ENCODE measurements at regions not wholly inside any gene's neighbourhood (a gene's known extent, or its start where the extent isn't known, plus 50 kb on each side); places are given as distances from the start of the nearest gene placed in this dataset.

DNA sequence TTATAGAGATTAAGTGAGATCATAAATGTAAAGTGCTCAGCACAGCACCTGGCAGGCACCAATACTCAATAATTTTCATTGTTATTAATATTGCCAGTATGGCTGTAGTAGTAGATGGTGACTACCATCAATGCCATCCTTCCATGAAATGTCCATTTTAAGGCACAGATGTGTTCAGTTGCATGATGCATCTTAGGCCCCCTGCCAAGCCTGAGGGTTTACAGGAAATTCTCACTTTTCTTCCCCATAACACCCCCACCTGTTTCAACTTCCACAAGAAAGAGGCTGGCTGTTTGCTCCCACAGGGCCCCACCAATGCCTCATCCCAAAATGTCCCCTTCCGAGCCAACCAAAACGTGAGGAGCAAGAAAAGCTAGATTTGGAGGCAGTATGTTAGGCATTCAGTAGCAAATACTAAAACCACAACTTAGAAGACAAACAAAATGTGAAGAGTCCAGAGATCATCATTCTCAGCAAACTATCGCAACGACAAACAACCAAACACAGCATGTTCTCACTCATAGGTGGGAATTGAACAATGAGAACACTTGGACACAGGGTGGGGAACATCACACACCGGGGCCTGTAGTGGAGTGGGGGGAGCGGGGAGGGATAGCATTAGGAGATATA lies 110.6 kb upstream of the NHSL1 start:
- no peak for DNase-seq (ENCODE audit: low spot score)

DNA sequence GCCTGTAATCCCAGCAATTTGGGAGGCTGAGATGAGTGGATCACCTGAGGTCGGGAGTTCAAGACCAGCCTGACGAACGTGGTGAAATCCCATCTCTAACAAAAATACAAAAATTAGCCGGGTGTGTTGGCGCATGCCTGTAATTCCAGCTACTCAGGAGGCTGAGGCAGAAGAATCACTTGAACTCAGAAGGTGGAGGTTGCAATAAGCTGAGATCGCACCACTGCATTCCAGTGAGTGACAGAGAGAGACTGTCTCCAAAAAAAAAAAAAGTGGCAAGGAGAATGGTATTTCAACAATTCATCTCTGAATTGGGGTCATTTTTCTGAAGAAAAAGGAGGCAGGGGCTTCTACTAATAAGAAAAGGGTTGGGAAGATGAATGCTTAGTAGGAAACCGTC lies 111.5 kb upstream of the NHSL1 start:
- DNase-seq (ENCODE audit: low spot score): no peak

DNA sequence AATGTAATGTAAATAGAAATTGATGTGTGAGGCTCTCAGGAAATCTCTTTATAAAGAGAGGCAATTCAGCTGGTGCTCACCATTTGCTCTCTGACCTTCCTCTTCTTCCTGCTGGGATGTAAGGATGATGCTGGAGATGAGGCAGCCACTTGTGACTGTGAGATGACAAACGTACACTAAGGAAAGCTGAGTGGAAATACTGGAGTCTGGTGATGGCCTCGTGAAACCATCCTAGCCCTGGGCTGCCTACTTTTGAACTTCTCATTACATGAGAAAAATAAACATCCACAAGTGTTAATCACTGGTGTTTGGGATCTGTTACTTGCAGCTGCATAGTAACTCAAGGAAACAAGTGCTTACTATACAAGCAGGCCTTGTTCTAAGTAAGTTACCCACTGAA lies 114.9 kb upstream of the NHSL1 start:
- DNase-seq (ENCODE audit: low spot score): no peak

DNA sequence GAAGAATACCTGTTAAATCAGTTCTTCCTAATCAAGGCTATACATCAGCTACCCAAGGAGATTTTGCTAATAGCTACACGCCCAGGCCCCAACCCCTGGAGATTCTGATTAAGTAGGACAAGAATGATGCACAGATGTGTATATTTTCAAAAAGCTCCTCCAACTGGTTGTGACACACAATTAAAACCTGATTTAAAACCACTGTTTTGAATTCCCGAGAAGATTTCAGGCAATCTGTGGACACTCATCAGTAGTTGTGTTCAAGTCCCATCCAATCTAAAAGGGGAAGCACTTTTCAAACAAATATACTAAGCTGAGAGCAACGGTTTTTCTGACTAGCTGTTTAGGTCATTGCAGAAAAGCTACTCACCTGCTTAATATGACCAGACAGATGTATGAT lies 118.9 kb upstream of the NHSL1 start:
- no peak for DNase-seq (ENCODE audit: low spot score)

DNA sequence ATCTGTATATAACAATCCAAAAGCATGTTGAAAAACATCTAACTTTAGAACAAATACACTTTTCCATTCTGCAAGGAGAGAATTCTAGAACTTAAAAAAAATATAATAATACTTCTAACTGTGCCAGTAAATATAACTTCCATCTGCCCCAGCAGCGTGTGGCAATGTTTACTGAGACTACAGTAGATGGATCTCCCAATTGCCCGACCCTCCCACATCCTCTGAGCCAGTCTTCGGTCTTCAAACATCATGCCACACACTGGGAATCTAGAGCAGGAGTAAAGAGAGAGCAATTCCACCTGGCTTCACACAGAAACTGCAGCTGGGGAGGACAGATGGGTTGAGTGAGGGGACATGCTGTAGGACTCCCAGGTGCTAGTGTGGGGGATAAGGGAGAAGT lies 121.3 kb upstream of the NHSL1 start:
- DNase-seq (ENCODE audit: low spot score): no peak

GRCh38 chr6:138622967-138623366 lies 123.7 kb upstream of the NHSL1 start:
- DNase-seq (ENCODE audit: low spot score): no peak

- no peak for DNase-seq (ENCODE audit: low spot score)
Measured at GRCh38 chr6:138631566-138631965, 132.3 kb upstream of the NHSL1 start.

- no peak for DNase-seq (ENCODE audit: low spot score)
Measured at GRCh38 chr6:138637822-138638221, 135.7 kb upstream of the CCDC28A start.

DNA sequence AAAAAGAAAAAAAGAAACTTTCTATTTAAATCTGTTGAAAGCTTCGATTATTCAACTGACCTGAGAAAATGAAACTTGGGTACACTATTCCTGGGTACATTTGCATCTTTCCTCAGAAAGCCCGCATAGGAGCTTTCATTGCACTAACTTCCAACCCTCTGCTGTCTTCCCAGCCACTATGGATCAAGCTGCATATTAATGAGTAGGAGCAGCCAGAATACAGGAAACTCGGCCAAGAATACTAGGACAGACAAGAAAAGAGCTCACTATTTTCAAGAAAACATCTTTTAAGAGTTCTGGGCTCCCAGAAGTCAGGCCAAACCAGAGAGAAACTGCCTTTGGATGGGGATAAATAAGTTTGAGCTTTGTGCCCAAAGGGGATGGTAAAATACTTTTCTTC lies 135.0 kb upstream of the CCDC28A start:
- DNase-seq (ENCODE audit: low spot score): peak; percentile 68

DNA sequence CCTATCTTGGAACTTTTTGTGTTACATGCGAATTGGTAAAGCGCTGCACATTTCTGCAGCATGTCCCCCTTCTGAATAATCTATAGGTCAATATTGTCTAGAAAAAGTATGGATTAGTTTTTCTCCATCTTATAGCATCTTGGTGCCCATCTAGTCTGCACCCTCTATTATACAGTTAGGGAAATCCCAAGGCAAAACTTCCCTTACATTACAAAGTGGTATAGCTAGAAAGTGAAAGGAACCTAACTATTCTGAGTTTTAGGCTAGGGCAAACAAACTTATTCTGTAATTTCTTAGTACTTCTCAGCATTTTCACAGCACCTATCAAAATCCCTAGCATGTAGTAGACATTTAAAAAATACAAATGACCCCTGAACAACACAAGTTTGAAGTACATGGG lies 133.5 kb upstream of the CCDC28A start:
- no peak for DNase-seq (ENCODE audit: low spot score)

DNA sequence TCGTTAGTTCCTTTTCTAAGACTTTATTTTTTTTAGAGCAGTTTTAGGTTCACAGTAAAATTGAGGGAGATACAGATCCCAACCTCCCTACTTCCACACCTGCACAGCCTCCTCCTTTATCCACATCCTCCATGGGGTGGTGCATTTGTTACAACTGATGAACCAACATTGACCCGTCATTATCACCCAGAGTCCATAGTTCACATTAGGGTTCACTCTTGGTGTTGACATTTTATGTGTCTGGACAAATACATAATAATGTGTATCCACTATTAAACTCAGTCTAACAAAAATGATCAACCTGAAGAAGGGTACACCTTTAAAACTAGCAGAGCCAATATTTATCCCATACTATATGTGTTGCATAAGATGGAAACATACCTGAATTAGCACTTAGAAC lies 130.4 kb upstream of the CCDC28A start:
- DNase-seq (ENCODE audit: low spot score): no peak

- no peak for DNase-seq (ENCODE audit: low spot score)
Measured at GRCh38 chr6:138645976-138646640, 127.5 kb upstream of the CCDC28A start.

- DNase-seq (ENCODE audit: low spot score): peak; percentile 28
Measured at GRCh38 chr6:138647006-138647405, 126.6 kb upstream of the CCDC28A start.

DNA sequence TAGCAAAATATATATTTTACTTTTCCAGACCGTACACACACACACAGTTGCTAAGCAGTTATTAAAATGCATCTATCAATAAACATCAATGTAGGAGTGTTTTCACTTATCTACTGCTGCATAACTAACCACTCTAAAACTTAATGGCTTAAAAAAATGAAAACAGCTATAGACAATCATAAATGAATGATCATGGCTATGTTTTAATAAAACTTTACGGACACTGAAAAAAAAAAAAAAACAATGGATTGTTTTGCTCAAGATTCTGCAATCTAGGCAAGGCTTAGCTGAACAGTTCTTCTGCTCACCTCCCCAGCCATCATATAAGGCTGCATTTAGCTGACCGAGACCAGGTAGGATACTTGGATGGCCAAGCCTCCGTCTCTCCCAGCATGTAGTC lies 125.4 kb upstream of the CCDC28A start:
- DNase-seq (ENCODE audit: low spot score): no peak

- no peak for DNase-seq (ENCODE audit: low spot score)
Measured at GRCh38 chr6:138651491-138651890, 122.1 kb upstream of the CCDC28A start.

- no peak for DNase-seq (ENCODE audit: low spot score)
Measured at GRCh38 chr6:138652824-138653223, 120.7 kb upstream of the CCDC28A start.

DNA sequence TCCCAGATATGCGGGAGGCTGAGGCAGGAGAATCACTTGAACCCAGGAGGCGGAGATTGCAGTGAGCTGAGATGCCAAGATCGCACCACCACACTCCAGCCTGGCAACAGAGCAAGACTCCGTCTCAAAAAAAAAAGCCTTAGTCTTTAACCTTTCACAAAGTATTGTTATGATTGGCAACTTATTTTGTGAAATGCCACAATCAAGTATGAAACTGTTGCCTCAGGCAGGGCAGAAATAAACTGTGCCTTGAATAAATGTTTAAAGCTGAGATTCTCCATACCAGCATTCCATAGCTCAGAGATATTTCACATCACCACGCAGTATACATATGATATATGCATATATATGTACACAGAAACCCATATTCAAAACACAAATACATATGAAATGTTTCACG lies 120.1 kb upstream of the CCDC28A start:
- DNase-seq (ENCODE audit: low spot score): no peak

DNA sequence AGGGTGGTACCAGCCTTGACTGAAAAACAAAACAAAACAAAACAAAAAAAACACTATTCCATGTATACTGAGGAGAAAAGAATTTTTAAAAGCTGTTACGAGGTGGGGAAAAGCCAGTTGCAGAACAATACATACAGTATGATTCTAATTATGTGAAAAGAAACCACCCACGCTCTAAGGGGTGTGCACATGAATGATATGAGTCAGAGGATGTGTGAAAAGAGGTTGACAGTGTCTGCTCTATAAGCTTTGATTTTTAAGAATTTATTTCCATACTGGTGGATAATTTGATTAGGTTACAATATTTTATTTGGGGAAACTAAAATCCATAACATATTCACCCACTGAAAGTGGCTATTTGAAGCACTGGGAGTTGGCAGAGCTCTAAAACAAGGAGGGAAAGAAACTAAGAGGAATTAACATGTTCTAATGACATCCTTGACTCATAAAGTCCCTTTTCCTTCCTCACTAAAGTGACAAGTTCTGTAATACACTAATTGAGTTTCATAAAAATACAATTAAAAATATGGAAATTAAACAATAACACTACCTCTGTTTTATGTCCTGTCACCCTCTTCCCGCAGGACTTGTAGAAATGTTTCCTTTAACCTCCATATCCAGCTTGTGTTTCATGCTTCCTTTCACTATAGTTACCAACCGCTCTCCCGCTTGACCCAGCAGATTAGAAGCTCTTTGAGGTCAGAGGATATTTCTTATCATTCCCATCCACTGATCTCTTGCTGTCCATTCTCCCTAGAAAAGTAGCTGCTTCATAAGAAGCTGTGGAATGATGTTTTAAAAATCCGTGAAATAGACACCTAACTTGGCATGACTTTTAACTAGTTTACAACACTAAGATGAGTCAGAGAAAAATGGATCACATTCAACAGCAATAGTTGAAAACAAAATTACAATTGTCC lies 118.6 kb upstream of the CCDC28A start:
- DNase-seq (ENCODE audit: low spot score): no peak

DNA sequence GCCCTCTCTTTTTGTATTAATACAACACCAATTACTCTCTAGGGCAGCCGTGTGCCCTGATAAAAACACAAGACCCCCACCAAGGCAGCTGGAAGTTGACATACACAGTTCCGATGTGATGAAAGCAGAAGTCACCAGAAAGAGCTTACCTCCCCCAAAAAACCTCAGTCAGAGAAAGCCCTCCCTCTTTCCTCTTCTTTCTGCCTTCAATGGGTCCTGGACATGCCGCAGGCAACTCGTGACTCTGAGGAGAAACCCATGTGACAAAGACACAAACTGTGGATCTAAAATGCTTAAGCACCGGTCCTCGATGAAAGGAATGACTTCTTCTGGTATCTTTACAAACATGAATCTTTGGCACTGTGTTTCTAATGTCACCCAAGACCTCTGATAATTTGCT lies 117.7 kb upstream of the CCDC28A start:
- DNase-seq (ENCODE audit: low spot score): peak; percentile 35

GRCh38 chr6:138656364-138657064 lies 117.1 kb upstream of the CCDC28A start:
- no peak for DNase-seq (ENCODE audit: low spot score)

- no peak for DNase-seq (ENCODE audit: low spot score)
Measured at GRCh38 chr6:138657065-138657425, 116.5 kb upstream of the CCDC28A start.

GRCh38 chr6:138659998-138660397 lies 113.6 kb upstream of the CCDC28A start:
- DNase-seq (ENCODE audit: low spot score): no peak

GRCh38 chr6:138662471-138662870 lies 111.1 kb upstream of the CCDC28A start:
- no peak for DNase-seq (ENCODE audit: low spot score)

Data from globus pallidus (tissue), 1 donor.